ENCODE measurements at regions not wholly inside any gene's neighbourhood (a gene's known extent, or its start where the extent isn't known, plus 50 kb on each side); places are given as distances from the start of the nearest gene placed in this dataset.
A peak's percentile ranks its signal among the peaks of the same experiment; 100 is the strongest.

- FAIRE-seq (no peak), DNase-seq (ENCODE audit: insufficient read length, low spot score) (no peak)
- peak; percentile 15 for TF ChIP-seq CTCF (IDR thresholded peaks at IDR 0.05; ENCODE audit: insufficient read depth, missing control alignments)
Observed at GRCh38 chr12:98422812-98423211, 92.6 kb upstream of the TMPO start.

GRCh38 chr12:98423963-98424362 lies 91.4 kb upstream of the TMPO start:
- FAIRE-seq: no peak
- DNase-seq (ENCODE audit: insufficient read length, low spot score): no peak
- no peak for TF ChIP-seq CTCF (IDR thresholded peaks at IDR 0.05; ENCODE audit: insufficient read depth, missing control alignments)

DNA sequence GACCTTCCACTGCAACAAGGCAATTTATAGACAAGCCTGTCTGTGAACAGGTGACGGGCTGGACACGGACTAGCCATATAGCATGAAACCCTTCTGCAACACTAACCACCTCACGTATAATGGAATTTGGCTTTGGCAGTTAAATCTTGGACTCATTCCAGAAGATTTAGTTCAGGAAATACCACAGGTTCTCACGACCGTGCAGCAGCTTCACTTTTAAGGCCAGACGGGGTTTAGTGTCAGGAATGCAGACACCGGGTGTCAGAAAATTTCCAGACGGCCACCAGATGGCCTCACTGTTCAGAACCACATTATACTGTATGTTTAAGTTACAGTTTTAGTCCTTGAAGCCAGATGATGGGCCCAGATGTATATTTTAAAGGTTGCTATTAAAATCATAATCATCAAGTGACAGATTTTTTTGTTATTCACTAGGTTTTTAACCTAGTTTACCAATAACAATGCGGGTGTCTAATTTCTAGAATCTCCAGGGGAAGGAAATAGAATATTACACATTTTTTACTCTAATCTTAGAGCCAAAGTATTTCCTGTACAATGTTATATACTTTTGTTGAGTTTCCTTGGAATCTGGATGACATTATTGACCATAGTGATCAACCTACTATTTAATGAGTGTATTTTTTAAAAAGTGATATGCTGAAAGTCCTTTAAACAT lies 90.5 kb upstream of the TMPO start:
- no peak for FAIRE-seq
- DNase-seq (ENCODE audit: insufficient read length, low spot score): no peak
- TF ChIP-seq CTCF (IDR thresholded peaks at IDR 0.05; ENCODE audit: insufficient read depth, missing control alignments): peak; percentile 80

DNA sequence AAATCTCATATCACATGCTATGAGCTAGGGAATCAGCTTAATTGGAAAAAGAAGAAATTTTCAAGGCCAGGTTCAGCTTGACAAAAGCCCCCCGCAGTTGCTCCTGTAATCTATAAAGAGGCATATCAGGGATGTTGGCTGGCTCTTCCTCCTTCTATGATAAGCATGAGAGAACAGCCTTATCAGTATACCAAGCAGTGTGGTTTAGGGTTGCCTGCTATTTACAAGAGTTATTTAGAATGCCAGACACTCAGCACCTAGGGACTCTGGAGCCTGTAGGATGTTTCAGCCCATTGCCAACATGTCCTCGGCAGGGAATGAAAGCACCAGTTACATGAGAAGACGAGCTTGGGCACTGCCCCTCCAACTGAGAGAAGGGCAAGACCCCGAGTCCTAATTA lies 89.5 kb upstream of the TMPO start:
- no peak for TF ChIP-seq CTCF (IDR thresholded peaks at IDR 0.05; ENCODE audit: insufficient read depth, missing control alignments)
- FAIRE-seq: no peak
- DNase-seq (ENCODE audit: insufficient read length, low spot score): no peak

DNA sequence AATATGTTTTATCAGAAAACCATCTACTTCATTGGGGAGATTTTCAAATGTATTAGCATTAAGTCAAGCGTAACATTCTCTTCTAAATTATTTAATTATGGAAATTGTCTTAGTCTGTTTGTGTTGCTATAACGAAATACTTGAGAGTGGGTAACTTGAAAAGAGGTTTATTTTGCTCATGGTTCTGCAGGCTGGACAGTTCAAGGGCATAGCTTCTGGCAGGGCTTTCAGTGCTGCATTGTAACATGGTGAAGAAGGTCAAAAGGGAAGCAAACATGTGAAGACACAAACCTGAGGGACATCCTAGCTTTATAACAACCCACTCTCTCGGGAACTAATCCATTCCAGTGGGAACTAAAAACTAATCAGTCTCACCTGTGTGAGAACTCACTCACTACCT lies 84.3 kb upstream of the TMPO start:
- DNase-seq (ENCODE audit: insufficient read length, low spot score): no peak
- TF ChIP-seq CTCF (IDR thresholded peaks at IDR 0.05; ENCODE audit: insufficient read depth, missing control alignments): no peak
- FAIRE-seq: no peak

- FAIRE-seq (no peak), DNase-seq (ENCODE audit: insufficient read length, low spot score) (no peak)
- TF ChIP-seq CTCF (IDR thresholded peaks at IDR 0.05; ENCODE audit: insufficient read depth, missing control alignments): no peak
Observed at GRCh38 chr12:98437166-98437565, 78.2 kb upstream of the TMPO start.

- FAIRE-seq: no peak
- TF ChIP-seq CTCF (IDR thresholded peaks at IDR 0.05; ENCODE audit: insufficient read depth, missing control alignments): no peak
Observed at GRCh38 chr12:98437806-98438595, 77.4 kb upstream of the TMPO start.

More at GRCh38 chr12:98437806-98438595, 77.4 kb upstream of the TMPO start:
- DNase-seq (ENCODE audit: insufficient read length, low spot score): no peak
